NB4 (cell line): ENCODE measurements at regions not wholly inside any gene's neighbourhood (a gene's known extent, or its start where the extent isn't known, plus 50 kb on each side); places are given as distances from the start of the nearest gene placed in this dataset.

ENCODE experiments used
- MYC ChIP-seq: IDR thresholded peaks from 2 replicates; pipeline ENCODE4 v1.6.1; 2011; ENCODE audit warnings: low read depth, low read length
- POLR2A ChIP-seq: IDR thresholded peaks from 2 replicates; pipeline ENCODE4 v1.6.1; 2011; ENCODE audit warnings: mild to moderate bottlenecking; ENCODE audit not compliant: insufficient read length; ENCODE audit errors: extremely low read depth
- TF ChIP-seq, protein P1 (sequence below): IDR thresholded peaks from one replicate; pipeline ENCODE4 v1.5.1; 2012; ENCODE audit warnings: low read depth, low read length
- TF ChIP-seq, protein P2 (sequence below): IDR thresholded peaks from 2 replicates; pipeline ENCODE4 v1.6.1; 2011; ENCODE audit warnings: low read depth, low read length

DNA sequence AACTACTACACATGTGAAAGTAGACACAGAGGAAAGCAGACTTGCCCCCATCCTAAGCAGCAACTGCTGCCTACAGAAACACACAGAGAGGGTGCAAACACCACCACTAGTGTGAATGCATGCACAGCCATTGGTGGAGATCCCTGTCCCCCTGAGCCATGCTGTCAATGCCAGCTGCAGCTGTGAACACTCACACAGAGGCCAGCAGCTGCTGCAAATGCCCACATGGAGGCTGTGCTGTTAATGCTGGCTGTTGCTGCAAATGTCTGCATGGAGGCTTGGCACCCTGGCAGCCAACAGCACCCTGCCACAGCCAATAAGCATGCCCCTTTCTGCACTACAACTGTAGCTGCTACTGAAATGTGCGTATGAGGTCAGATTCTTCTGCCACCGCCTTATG is 355.0 kb downstream of the LNPK start:
- TF ChIP-seq POLR2A (no peak), MYC (no peak)
- TF ChIP-seq, protein P1, sequence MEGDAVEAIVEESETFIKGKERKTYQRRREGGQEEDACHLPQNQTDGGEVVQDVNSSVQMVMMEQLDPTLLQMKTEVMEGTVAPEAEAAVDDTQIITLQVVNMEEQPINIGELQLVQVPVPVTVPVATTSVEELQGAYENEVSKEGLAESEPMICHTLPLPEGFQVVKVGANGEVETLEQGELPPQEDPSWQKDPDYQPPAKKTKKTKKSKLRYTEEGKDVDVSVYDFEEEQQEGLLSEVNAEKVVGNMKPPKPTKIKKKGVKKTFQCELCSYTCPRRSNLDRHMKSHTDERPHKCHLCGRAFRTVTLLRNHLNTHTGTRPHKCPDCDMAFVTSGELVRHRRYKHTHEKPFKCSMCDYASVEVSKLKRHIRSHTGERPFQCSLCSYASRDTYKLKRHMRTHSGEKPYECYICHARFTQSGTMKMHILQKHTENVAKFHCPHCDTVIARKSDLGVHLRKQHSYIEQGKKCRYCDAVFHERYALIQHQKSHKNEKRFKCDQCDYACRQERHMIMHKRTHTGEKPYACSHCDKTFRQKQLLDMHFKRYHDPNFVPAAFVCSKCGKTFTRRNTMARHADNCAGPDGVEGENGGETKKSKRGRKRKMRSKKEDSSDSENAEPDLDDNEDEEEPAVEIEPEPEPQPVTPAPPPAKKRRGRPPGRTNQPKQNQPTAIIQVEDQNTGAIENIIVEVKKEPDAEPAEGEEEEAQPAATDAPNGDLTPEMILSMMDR, result no peak
- TF ChIP-seq, protein P2, sequence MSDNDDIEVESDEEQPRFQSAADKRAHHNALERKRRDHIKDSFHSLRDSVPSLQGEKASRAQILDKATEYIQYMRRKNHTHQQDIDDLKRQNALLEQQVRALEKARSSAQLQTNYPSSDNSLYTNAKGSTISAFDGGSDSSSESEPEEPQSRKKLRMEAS, result no peak
